ENCODE measurements at regions not wholly inside any gene's neighbourhood (a gene's known extent, or its start where the extent isn't known, plus 50 kb on each side); places are given as distances from the start of the nearest gene placed in this dataset.

- no peak overlapping the region for H3K4me3 ChIP-seq
- intact Hi-C loops (cut with DNase I) = no loop called here
- whole genome bisulfite sequencing, 4 donors = 79 to 89% (median 85%) methylated on average over 1 of the region's 1 CpG
- DNase-seq (no peak), ATAC-seq (no peak)
- no peaks in the 10 kb centered on the region for H3K36me3 ChIP-seq
- H3K27ac ChIP-seq = no peak overlapping the region
- TF ChIP-seq POLR2A (IDR thresholded peaks at IDR 0.05) (no peak), CTCF (IDR thresholded peaks at IDR 0.05) (no peak)
- peaks cover 0 to 3% (median 0%) of the 10 kb centered on the region in 12 donors for H3K9me3 ChIP-seq
- no peaks in the 10 kb centered on the region for H3K27me3 ChIP-seq
- no peaks in the 10 kb centered on the region for H3K4me1 ChIP-seq
Measured at GRCh38 chr4:42824278-42824977, 68.1 kb upstream of the GRXCR1 start.

- intact Hi-C loops (cut with DNase I) = no loop called here
- H3K27ac ChIP-seq = no peak overlapping the region
- no peaks in the 10 kb centered on the region for H3K4me1 ChIP-seq
- peaks cover 0 to 3% (median 0%) of the 10 kb centered on the region in 12 donors for H3K9me3 ChIP-seq
- no peak overlapping the region for H3K4me3 ChIP-seq
- TF ChIP-seq CTCF (IDR thresholded peaks at IDR 0.05) (no peak), POLR2A (IDR thresholded peaks at IDR 0.05) (no peak)
- DNase-seq = no peak
- ATAC-seq = no peak
- H3K36me3 ChIP-seq = no peaks in the 10 kb centered on the region
- H3K27me3 ChIP-seq = no peaks in the 10 kb centered on the region
Measured at GRCh38 chr4:42821230-42821629, 71.3 kb upstream of the GRXCR1 start.

- DNase-seq (no peak), ATAC-seq (no peak)
- no peak overlapping the region for H3K4me3 ChIP-seq
- no peaks in the 10 kb centered on the region for H3K27me3 ChIP-seq
- H3K27ac ChIP-seq = no peak overlapping the region
- 29 to 54% (median 50%) methylated on average over 2 of the region's 2 CpGs for WGBS, 4 donors
- intact Hi-C loops (cut with DNase I) = no loop called here
- peaks cover 0 to 3% (median 0%) of the 10 kb centered on the region in 12 donors for H3K9me3 ChIP-seq
- no peaks in the 10 kb centered on the region for H3K4me1 ChIP-seq
- no peaks in the 10 kb centered on the region for H3K36me3 ChIP-seq
- TF ChIP-seq POLR2A (IDR thresholded peaks at IDR 0.05) (no peak), CTCF (IDR thresholded peaks at IDR 0.05) (no peak)
Measured at GRCh38 chr4:42819863-42820514, 72.5 kb upstream of the GRXCR1 start.

GRCh38 chr4:42817913-42818312, 74.6 kb upstream of the GRXCR1 start:
- no peak for DNase-seq
- Histone ChIP-seq H3K27ac (no peak overlapping the region), H3K4me1 (no peaks in the 10 kb centered on the region), H3K36me3 (no peaks in the 10 kb centered on the region), H3K9me3 (no peaks in the 10 kb centered on the region), H3K4me3 (no peak overlapping the region), H3K27me3 (peaks cover 0 to under 1% (median 0%) of the 10 kb centered on the region in 9 donors)
- intact Hi-C loops (cut with DNase I) = no loop called here
- no peak for ATAC-seq
- TF ChIP-seq CTCF (IDR thresholded peaks at IDR 0.05) = no peak
- TF ChIP-seq POLR2A (IDR thresholded peaks at IDR 0.05) = no peak
